Fibroblast of the aortic adventitia (primary cell): ENCODE measurements at regions not wholly inside any gene's neighbourhood (a gene's known extent, or its start where the extent isn't known, plus 50 kb on each side); places are given as distances from the start of the nearest gene placed in this dataset.
A peak's percentile ranks its signal among the peaks of the same experiment; 100 is the strongest.

Source experiments
- DNase-seq: peaks from one replicate; pipeline ENCODE4 v3.0.0-alpha.2; 2010; ENCODE audit warnings: low read depth
- H3K4me3 ChIP-seq: 2 replicates; pipeline ENCODE4 v1.5.1; 2011; ENCODE audit warnings: low read depth, mild to moderate bottlenecking, control low read depth, low read length, moderate library complexity
- TF ChIP-seq, protein P1 (sequence below): IDR thresholded peaks from 2 replicates; pipeline ENCODE4 v1.5.1; 2011; ENCODE audit warnings: mild to moderate bottlenecking, low read length, control low read depth, inconsistent platforms; ENCODE audit not compliant: insufficient read depth

DNA sequence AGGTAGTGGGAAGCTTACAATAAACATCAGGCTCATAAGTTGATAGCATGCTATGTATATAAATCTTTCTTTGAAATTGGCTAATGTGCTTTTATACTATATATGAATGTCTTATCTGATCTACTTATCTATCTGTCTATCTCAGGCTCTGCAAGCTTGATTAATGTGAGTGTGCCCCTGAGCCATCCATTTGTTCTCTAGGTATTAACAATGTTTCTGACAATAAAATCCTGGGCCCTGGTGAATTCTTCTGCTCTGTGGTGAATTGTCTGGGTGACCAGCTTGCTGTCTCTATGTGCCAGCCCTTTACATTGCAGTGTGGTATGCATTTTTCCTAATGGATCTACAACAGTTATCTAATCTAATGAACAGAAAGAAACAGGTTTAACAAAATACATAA, 295.9 kb downstream of the HRH4 start:
- DNase-seq: no peak
- no peak overlapping the region for H3K4me3 ChIP-seq
- TF ChIP-seq, protein P1, sequence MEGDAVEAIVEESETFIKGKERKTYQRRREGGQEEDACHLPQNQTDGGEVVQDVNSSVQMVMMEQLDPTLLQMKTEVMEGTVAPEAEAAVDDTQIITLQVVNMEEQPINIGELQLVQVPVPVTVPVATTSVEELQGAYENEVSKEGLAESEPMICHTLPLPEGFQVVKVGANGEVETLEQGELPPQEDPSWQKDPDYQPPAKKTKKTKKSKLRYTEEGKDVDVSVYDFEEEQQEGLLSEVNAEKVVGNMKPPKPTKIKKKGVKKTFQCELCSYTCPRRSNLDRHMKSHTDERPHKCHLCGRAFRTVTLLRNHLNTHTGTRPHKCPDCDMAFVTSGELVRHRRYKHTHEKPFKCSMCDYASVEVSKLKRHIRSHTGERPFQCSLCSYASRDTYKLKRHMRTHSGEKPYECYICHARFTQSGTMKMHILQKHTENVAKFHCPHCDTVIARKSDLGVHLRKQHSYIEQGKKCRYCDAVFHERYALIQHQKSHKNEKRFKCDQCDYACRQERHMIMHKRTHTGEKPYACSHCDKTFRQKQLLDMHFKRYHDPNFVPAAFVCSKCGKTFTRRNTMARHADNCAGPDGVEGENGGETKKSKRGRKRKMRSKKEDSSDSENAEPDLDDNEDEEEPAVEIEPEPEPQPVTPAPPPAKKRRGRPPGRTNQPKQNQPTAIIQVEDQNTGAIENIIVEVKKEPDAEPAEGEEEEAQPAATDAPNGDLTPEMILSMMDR: no peak

DNA sequence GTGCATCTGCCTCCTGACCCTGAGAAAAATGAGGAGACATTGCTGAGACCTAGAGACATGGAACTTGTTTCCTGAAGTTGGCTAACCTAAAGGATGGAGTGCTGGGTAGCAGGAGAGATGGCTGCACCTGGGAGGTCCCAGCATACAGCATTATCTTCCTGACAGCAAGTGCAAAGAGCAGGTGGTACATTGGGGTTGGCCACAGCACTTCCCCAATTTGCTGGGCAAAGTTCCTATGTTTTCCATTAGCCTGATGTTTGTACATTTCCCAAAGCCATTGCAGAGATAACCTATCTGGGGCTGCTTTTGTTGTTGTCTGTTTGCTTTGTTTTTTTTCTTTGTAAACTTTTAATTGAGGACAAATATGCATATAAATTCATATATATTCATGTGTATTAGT, 296.7 kb downstream of the HRH4 start:
- H3K4me3 ChIP-seq: no peak overlapping the region
- DNase-seq: no peak
- TF ChIP-seq, protein P1: no peak

DNA sequence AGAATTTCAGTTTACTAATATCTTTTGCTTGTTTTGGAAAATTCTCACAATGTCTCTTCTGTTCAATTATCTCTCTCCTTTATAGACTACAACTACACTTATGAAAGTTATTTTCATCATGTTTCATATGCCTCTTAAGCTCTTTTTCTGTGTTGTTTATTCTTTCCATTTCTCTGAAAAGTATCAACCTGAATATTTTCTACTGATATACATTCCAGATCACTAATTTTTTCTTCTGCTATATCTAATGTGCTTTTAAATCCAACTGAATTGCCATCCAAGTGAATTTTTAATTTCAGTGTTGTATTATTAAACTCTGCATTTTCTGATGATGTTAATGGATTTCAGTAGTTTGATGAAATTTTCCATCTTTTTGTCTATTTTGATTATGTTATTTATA, 301.3 kb downstream of the HRH4 start:
- H3K4me3 ChIP-seq: no peak overlapping the region
- TF ChIP-seq, protein P1: no peak
- no peak for DNase-seq

DNA sequence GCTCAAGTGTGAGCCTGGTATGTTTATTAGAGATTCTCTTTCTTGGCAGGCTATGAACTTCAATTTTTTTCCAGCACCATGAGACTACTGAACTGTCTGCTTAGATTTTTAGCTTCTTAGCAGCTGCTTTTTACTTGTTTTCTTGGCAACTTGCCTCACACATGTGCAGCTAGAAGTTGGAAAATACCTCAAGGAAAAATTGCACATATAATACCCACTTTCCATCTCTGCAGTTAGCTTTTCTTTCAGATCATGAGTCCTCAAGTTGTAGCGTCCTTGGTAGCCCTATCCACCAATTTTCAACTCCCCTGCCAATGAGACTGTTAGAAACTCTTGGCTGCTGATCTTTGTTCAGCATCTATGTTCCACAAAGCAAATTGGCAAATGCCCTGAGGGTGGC, 302.1 kb downstream of the HRH4 start:
- H3K4me3 ChIP-seq: no peak overlapping the region
- TF ChIP-seq, protein P1: no peak
- DNase-seq: peak; percentile 2

DNA sequence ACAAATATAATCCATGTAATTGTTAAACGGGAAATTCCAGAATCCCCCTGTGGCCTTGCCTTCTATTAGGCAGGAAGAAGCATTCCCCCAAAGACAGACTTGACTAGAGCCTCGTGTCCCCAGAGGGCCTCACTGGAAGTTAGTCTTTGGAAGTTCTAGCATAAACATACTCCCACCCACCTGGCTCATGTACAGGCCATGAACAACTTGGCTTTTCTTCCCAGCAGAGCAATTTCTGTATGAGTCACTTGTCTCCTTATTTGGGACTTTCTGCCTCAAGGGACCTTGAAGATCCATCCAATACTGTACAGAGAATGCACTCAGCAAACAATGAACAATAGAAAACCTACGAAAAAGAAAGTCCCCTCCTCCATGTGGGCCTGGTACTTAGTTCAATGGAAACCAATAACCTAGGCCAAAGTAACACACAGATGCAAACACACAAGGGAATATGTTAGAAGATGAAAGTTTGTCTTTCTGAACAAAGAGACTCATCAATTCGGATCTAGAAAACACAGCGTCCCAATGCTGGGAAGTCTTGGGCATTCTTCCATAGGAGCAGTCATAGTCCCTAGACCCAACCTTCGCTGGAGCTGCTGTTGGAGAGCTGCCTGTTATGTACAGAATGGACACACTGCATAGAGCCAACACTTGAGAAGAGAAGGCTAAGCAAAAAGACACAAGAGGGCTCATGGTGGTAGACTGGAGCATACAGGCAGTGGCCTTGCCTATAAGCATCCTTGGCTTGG, 303.5 kb downstream of the HRH4 start:
- H3K4me3 ChIP-seq: no peak overlapping the region
- peak; percentile 65 for DNase-seq
- TF ChIP-seq, protein P1: no peak

DNA sequence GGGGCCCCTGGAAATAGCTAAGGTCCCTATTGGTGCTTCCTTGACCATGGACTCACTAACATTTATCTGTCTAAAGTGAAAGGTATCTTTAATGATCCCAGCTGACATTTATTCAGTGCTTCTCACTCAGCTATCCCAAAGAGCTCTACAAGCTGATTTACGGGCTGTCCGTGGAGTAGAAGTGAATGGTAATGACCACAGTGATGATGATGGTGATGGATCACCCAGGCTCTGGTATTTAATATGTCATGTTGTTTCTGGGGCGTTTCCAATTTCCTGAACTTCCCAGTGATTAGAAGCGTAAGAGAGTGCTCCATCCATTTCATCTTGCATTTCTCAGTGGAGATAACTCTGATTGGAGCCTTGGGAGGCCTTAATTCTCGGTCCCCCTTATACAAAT, 304.3 kb downstream of the HRH4 start:
- TF ChIP-seq, protein P1: no peak
- H3K4me3 ChIP-seq: no peak overlapping the region
- DNase-seq: peak; percentile 5

DNA sequence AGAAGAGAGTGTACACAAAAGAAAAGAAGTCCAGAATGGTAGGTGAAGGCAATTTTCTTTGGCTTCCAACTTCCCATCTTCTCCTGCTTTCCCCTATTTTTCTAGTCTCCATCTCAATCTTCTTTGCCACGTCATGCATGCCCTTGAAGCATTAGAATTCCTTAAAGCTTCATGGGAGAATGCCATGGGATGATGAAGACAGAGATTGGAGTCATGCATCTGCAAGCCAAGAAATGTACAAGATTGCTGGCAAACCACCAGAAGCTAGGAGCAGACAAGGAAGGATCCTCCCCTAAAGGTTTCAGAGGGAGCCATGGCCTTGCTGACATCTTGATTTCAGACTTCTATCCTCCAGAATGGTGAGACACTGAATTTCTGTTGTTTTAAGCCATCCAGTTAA, 305.9 kb downstream of the HRH4 start:
- TF ChIP-seq, protein P1: no peak
- H3K4me3 ChIP-seq: no peak overlapping the region
- DNase-seq: peak; percentile 46
